K562 (cell line): ENCODE measurements at regions not wholly inside any gene's neighbourhood (a gene's known extent, or its start where the extent isn't known, plus 50 kb on each side); places are given as distances from the start of the nearest gene placed in this dataset.

Experiments used
- ATAC-seq: fragments of 200-7000 bp; cut with Tn5 transposase; 3 replicates; pipeline ENCODE4 v1.9.1; 2020; ENCODE audit warnings: moderate library complexity
- BruUV-seq: library from RNA; stranded (reverse); fragments of 400-500 nt; replicated peaks from 2 replicates; lab custom pipeline; 2021; lab: Mats Ljungman, UMichigan
- CTCF ChIA-PET: fragments of 300-600 bp; formaldehyde crosslinking; extraction: SDS; loops from one replicate; lab custom pipeline; 2021; ENCODE audit warnings: low intra/inter-chr PET ratio; lab: Yijun Ruan, JAX
- POLR2A ChIA-PET: fragments of 300-600, 350-650 bp; sonication (Branson Sonifier 250); formaldehyde crosslinking; extraction: SDS; loops from one replicate; lab custom pipeline; 2021; ENCODE audit warnings: antibody characterized with exemption, inconsistent platforms; lab: Yijun Ruan, JAX
- DNase-seq, 4 experiments: peaks; one replicate each; pipeline versions ENCODE4 v3.0.0 to v3.0.0-alpha.2; 2011 to 2018; ENCODE audit warnings: low spot score in 3 of 4, mixed read lengths in 3 of 4; ENCODE audit errors: extremely low read depth in 1 of 4
- FAIRE-seq: peaks from 2 replicates; lab custom pipeline; 2011; peaks lifted over from hg19 to GRCh38; lab: Jason Lieb, UNC
- H2AFZ ChIP-seq: 2 replicates; pipeline ENCODE4 v1.6.0; 2011; ENCODE audit warnings: low read depth, low read length, control low read depth, inconsistent platforms
- H3K27ac ChIP-seq: fragments of 200-600 bp; 3 replicates; pipeline ENCODE4 v1.8.0; 2011; ENCODE audit warnings: low read depth, mild to moderate bottlenecking, control low read depth, inconsistent platforms, low read length, moderate library complexity, mixed read lengths; ENCODE audit errors: extremely low read depth
- H3K27me3 ChIP-seq, 2 experiments: fragments of 300-600 bp in 1 of 2; 2 replicates in 1 of 2; 3 replicates in 1 of 2; pipeline versions ENCODE4 v1.6.0 to v1.8.0; 2011; ENCODE audit warnings: inconsistent platforms in 2 of 2, low read length in 2 of 2, mild to moderate bottlenecking in 1 of 2, mixed read lengths in 1 of 2, moderate library complexity in 1 of 2; ENCODE audit not compliant: control insufficient read depth in 2 of 2, insufficient read depth in 2 of 2
- H3K36me3 ChIP-seq: fragments of 300-600 bp; 3 replicates; pipeline ENCODE4 v1.8.0; 2011; ENCODE audit warnings: mild to moderate bottlenecking, low read length, inconsistent platforms; ENCODE audit not compliant: control insufficient read depth, insufficient read depth
- H3K4me1 ChIP-seq, 2 experiments: fragments of 200-600 bp in 1 of 2; replicated peaks in 1 of 2; 2 replicates in 1 of 2; 3 replicates in 1 of 2; pipeline versions ENCODE4 v1.5.1 to v1.8.0; 2011; ENCODE audit warnings: inconsistent platforms in 2 of 2, low read length in 2 of 2, mild to moderate bottlenecking in 1 of 2, mixed read lengths in 1 of 2, moderate library complexity in 1 of 2; ENCODE audit not compliant: control insufficient read depth in 2 of 2, insufficient read depth in 2 of 2
- H3K4me2 ChIP-seq: 2 replicates; pipeline ENCODE4 v1.6.1; 2011; ENCODE audit warnings: low read length, control low read depth, inconsistent platforms, mixed read lengths; ENCODE audit not compliant: insufficient read depth
- H3K4me3 ChIP-seq: fragments of 200-600 bp; sonication (generic), shearing (Covaris generic); 2 replicates; pipeline ENCODE4 v1.5.1; 2016; ENCODE audit warnings: control low read depth, inconsistent platforms
- H3K79me2 ChIP-seq: fragments of 200-600 bp; 3 replicates; pipeline ENCODE4 v1.8.0; 2011; ENCODE audit warnings: low read length, inconsistent platforms; ENCODE audit not compliant: control insufficient read depth, insufficient read depth
- H3K9ac ChIP-seq, 2 experiments: 2 replicates each; pipeline versions ENCODE4 v1.6.0 to v1.6.1; 2011; ENCODE audit warnings: low read depth in 2 of 2, low read length in 2 of 2, control low read depth in 1 of 2, inconsistent platforms in 1 of 2, mild to moderate bottlenecking in 1 of 2, mixed read lengths in 1 of 2; ENCODE audit not compliant: insufficient read depth in 1 of 2
- H3K9me1 ChIP-seq: one replicate; pipeline ENCODE4 v1.6.0; 2011; ENCODE audit warnings: inconsistent platforms, mild to moderate bottlenecking, low read length, moderate library complexity; ENCODE audit not compliant: control insufficient read depth, insufficient read depth
- H3K9me3 ChIP-seq: replicated peaks from 2 replicates; pipeline ENCODE4 v1.5.1; 2011; ENCODE audit warnings: low read depth, low read length, inconsistent platforms; ENCODE audit not compliant: control insufficient read depth, insufficient read depth
- H4K20me1 ChIP-seq: replicated peaks from 2 replicates; pipeline ENCODE4 v1.6.1; 2011; ENCODE audit warnings: low read length, inconsistent platforms, mixed read lengths; ENCODE audit not compliant: control insufficient read depth, insufficient read depth
- RBBP5 ChIP-seq: fragments of 200-600 bp; sonication (generic); IDR thresholded peaks from 2 replicates; pipeline ENCODE4 v1.6.1; 2012; ENCODE audit warnings: borderline replicate concordance, mild to moderate bottlenecking, low read length, control low read depth, inconsistent platforms; ENCODE audit not compliant: insufficient read depth, poor library complexity, severe bottlenecking
- RNF219 ChIP-seq: fragments of 250-450 bp; sonication (Bioruptor Pico); IDR thresholded peaks from 2 replicates; pipeline ENCODE4 v1.5.0; 2022; ENCODE audit warnings: mild to moderate bottlenecking
- ZBTB11 ChIP-seq, 3 experiments: fragments of 200-800 bp in 1 of 3; fragments of 250-450 bp in 1 of 3; fragments of 450-650 bp in 1 of 3; sonication (Bioruptor Pico) in 1 of 3; sonication (Bioruptor generic) in 1 of 3; formaldehyde crosslinking in 1 of 3; IDR thresholded peaks; 2 replicates each; pipeline versions ENCODE4 v1.6.1 to v1.8.0; 2016 to 2022; ENCODE audit warnings: mild to moderate bottlenecking in 2 of 3, missing genetic modification characterization in 2 of 3, missing compliant biosample characterization in 1 of 3, moderate library complexity in 1 of 3
- ZNF274 ChIP-seq: IDR thresholded peaks from 2 replicates; pipeline ENCODE4 v1.6.1; 2011; ENCODE audit warnings: low read depth, mild to moderate bottlenecking, low read length, moderate library complexity, borderline replicate concordance
- ZNF507 ChIP-seq: conservative IDR thresholded peaks from 2 replicates; pipeline ENCODE4 v1.6.1; 2017; ENCODE audit warnings: missing genetic modification characterization, missing compliant biosample characterization
- WGBS: fragments of 100-300 bp; shearing (Covaris generic); methylation state at CpG from one replicate; pipeline ENCODE4 v1.1.6; 2016; ENCODE audit warnings: low coverage, mixed read lengths; ENCODE audit not compliant: insufficient coverage; ENCODE audit errors: missing lambda C conversion rate; 5-methylcytosine and 5-hydroxymethylcytosine counted together
- in situ Hi-C: fragments of 300-500 bp; cut with MboI; formaldehyde crosslinking; loops from 4 replicates; pipeline ENCODE4 v1.15.0; 2018; ENCODE audit warnings: inconsistent platforms, mixed read lengths
- intact Hi-C: fragments of 100-400 bp; cut with micrococcal nuclease; formaldehyde crosslinking; loops from 2 replicates; pipeline ENCODE4 v1.14.2; 2022

- TF ChIP-seq RNF219 (CRISPR knock-in tag): no peak
- TF ChIP-seq RBBP5: no peak
Observed at GRCh38 chr14:101186544-101186943, 283.0 kb upstream of the RTL1 start (continued).

- H3K4me3 ChIP-seq: no peak overlapping the region
- BruUV-seq: no TSS peak
Observed at GRCh38 chr14:101186992-101187815, 283.7 kb upstream of the RTL1 start.

More at GRCh38 chr14:101186992-101187815, 283.7 kb upstream of the RTL1 start:
- Histone ChIP-seq H3K4me1 (peaks cover 0 to 7% of the 10 kb centered on the region in 2 experiments; a peak in 2 of 5 replicates), H3K27ac (no peak overlapping the region), H3K9me1 (no peaks in the 10 kb centered on the region), H3K9ac (no peak overlapping the region), H2AFZ (no peak overlapping the region), H3K36me3 (no peaks in the 10 kb centered on the region), H4K20me1 (no peaks in the 10 kb centered on the region), H3K4me2 (no peak overlapping the region)
- in situ Hi-C loops: no loop called here
- WGBS: 2% methylated on average over 14 of the region's 14 CpGs
- intact Hi-C loops: no loop called here
- no peak for FAIRE-seq
- peak in 1 of 4 experiments; percentile 0 for DNase-seq
- no peak for ATAC-seq
- POLR2A ChIA-PET: no interaction called here
- TF ChIP-seq ZNF274 (no peak), ZBTB11 (CRISPR knock-in tag; IDR thresholded peaks at IDR 0.05) (peak in 2 of 3 experiments; percentile 34 to 64; a peak in 3 of 6 replicates), ZNF507 (no peak)
- TF ChIP-seq, all 486 proteins: peak for 1
- H3K79me2 ChIP-seq: no peaks in the 10 kb centered on the region
- H3K27me3 ChIP-seq: peaks cover 0 to 29% of the 10 kb centered on the region in 2 experiments; a peak in 3 of 5 replicates
- no peaks in the 10 kb centered on the region for H3K9me3 ChIP-seq
- CTCF ChIA-PET: no interaction called here
